HepG2 (cell line): ENCODE measurements at regions not wholly inside any gene's neighbourhood (a gene's known extent, or its start where the extent isn't known, plus 50 kb on each side); places are given as distances from the start of the nearest gene placed in this dataset.

ENCODE experiments used
- CHD2 ChIP-seq: IDR thresholded peaks from 2 replicates; pipeline ENCODE4 v1.6.1; 2011; ENCODE audit warnings: low read depth, low read length, improper control_type of control experiment
- CTCF ChIP-seq: sonication (generic); formaldehyde crosslinking; IDR thresholded peaks from 2 replicates; pipeline ENCODE4 v1.5.0; 2020; ENCODE audit warnings: mild to moderate bottlenecking, missing genetic modification reagents, moderate library complexity
- KDM1A ChIP-seq: IDR thresholded peaks from 2 replicates; pipeline ENCODE4 v1.6.1; 2016; ENCODE audit warnings: missing compliant biosample characterization
- NR3C1 ChIP-seq: sonication (generic); formaldehyde crosslinking; IDR thresholded peaks from 2 replicates; pipeline ENCODE4 v1.4.0; 2020; ENCODE audit warnings: missing genetic modification reagents
- POLR2A ChIP-seq, 2 experiments: IDR thresholded peaks; 2 replicates each; pipeline ENCODE4 v1.6.1; 2011; ENCODE audit warnings: low read depth in 2 of 2, low read length in 2 of 2, mild to moderate bottlenecking in 1 of 2, moderate library complexity in 1 of 2; ENCODE audit not compliant: insufficient read depth in 1 of 2
- ZFP41 ChIP-seq: sonication (generic); formaldehyde crosslinking; IDR thresholded peaks from 2 replicates; pipeline ENCODE4 v1.4.0; 2020; ENCODE audit warnings: mild to moderate bottlenecking, missing genetic modification reagents, borderline replicate concordance
- ZNF124 ChIP-seq: sonication (generic); formaldehyde crosslinking; IDR thresholded peaks from 2 replicates; pipeline ENCODE4 v1.4.0; 2020; ENCODE audit warnings: missing genetic modification reagents
- ZNF552 ChIP-seq: sonication (generic); formaldehyde crosslinking; IDR thresholded peaks from 2 replicates; pipeline ENCODE4 v1.9.0; 2022; ENCODE audit warnings: missing genetic modification reagents, mild to moderate bottlenecking, borderline replicate concordance
- ZNF687 ChIP-seq: sonication (generic); formaldehyde crosslinking; IDR thresholded peaks from 2 replicates; pipeline ENCODE4 v1.5.1; 2020; ENCODE audit warnings: mild to moderate bottlenecking, missing genetic modification reagents, moderate library complexity
- ZNF772 ChIP-seq: sonication (generic); formaldehyde crosslinking; IDR thresholded peaks from 2 replicates; pipeline ENCODE4 v1.5.0; 2020; ENCODE audit warnings: mild to moderate bottlenecking, missing genetic modification reagents
- TF ChIP-seq, protein P1 (sequence below): sonication (generic); formaldehyde crosslinking; IDR thresholded peaks from 2 replicates; pipeline ENCODE4 v1.4.0; 2020; ENCODE audit warnings: missing genetic modification reagents, borderline replicate concordance
- TF ChIP-seq, protein P2 (sequence below): IDR thresholded peaks from 2 replicates; pipeline ENCODE4 v1.6.1; 2016
- TF ChIP-seq, protein P3 (sequence below): sonication (generic); formaldehyde crosslinking; IDR thresholded peaks from 2 replicates; pipeline ENCODE4 v1.4.0; 2020; ENCODE audit warnings: missing genetic modification reagents
- TF ChIP-seq, protein P4 (sequence below): sonication (generic); formaldehyde crosslinking; IDR thresholded peaks from 2 replicates; pipeline ENCODE4 v1.8.1; 2022; ENCODE audit warnings: mild to moderate bottlenecking, missing genetic modification reagents

- TF ChIP-seq KDM1A: no peak
- no peak for TF ChIP-seq ZFP41 (CRISPR knock-in tag)
- TF ChIP-seq CHD2: no peak
- no peak for TF ChIP-seq POLR2A (IDR thresholded peaks at IDR 0.05; ENCODE audit: insufficient read depth in 1 of 2, low read depth in 2 of 2, low read length in 2 of 2)
- TF ChIP-seq, protein P1, sequence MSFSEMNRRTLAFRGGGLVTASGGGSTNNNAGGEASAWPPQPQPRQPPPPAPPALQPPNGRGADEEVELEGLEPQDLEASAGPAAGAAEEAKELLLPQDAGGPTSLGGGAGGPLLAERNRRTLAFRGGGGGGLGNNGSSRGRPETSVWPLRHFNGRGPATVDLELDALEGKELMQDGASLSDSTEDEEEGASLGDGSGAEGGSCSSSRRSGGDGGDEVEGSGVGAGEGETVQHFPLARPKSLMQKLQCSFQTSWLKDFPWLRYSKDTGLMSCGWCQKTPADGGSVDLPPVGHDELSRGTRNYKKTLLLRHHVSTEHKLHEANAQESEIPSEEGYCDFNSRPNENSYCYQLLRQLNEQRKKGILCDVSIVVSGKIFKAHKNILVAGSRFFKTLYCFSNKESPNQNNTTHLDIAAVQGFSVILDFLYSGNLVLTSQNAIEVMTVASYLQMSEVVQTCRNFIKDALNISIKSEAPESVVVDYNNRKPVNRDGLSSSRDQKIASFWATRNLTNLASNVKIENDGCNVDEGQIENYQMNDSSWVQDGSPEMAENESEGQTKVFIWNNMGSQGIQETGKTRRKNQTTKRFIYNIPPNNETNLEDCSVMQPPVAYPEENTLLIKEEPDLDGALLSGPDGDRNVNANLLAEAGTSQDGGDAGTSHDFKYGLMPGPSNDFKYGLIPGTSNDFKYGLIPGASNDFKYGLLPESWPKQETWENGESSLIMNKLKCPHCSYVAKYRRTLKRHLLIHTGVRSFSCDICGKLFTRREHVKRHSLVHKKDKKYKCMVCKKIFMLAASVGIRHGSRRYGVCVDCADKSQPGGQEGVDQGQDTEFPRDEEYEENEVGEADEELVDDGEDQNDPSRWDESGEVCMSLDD (CRISPR knock-in tag): no peak
- peak; percentile 60 for TF ChIP-seq ZNF687
- TF ChIP-seq, protein P2, sequence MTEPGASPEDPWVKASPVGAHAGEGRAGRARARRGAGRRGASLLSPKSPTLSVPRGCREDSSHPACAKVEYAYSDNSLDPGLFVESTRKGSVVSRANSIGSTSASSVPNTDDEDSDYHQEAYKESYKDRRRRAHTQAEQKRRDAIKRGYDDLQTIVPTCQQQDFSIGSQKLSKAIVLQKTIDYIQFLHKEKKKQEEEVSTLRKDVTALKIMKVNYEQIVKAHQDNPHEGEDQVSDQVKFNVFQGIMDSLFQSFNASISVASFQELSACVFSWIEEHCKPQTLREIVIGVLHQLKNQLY (CRISPR knock-in tag): no peak
- TF ChIP-seq ZNF124: no peak
- TF ChIP-seq, protein P3, sequence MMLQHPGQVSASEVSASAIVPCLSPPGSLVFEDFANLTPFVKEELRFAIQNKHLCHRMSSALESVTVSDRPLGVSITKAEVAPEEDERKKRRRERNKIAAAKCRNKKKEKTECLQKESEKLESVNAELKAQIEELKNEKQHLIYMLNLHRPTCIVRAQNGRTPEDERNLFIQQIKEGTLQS (CRISPR knock-in tag): peak; percentile 64; the same call in 1 of the 2 replicates
- no peak for TF ChIP-seq NR3C1 (CRISPR knock-in tag)
- no peak for TF ChIP-seq ZNF772
- no peak for TF ChIP-seq CTCF (CRISPR knock-in tag)
- TF ChIP-seq, protein P4, sequence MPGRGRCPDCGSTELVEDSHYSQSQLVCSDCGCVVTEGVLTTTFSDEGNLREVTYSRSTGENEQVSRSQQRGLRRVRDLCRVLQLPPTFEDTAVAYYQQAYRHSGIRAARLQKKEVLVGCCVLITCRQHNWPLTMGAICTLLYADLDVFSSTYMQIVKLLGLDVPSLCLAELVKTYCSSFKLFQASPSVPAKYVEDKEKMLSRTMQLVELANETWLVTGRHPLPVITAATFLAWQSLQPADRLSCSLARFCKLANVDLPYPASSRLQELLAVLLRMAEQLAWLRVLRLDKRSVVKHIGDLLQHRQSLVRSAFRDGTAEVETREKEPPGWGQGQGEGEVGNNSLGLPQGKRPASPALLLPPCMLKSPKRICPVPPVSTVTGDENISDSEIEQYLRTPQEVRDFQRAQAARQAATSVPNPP (CRISPR knock-in tag): no peak
- no peak for TF ChIP-seq ZNF552
Measured at GRCh38 chr9:134502809-134503211, 138.8 kb upstream of the COL5A1 start.
